HCT116 (cell line): ENCODE measurements at regions not wholly inside any gene's neighbourhood (a gene's known extent, or its start where the extent isn't known, plus 50 kb on each side); places are given as distances from the start of the nearest gene placed in this dataset.

Experiments used
- ATAC-seq: fragments of 200-7000 bp; cut with Tn5 transposase; 2 replicates; pipeline ENCODE4 v1.9.1; 2020; ENCODE audit warnings: mild to moderate bottlenecking, moderate library complexity
- BruUV-seq: library from RNA; stranded (reverse); fragments of 400-500 nt; replicated peaks from 2 replicates; lab custom pipeline; 2021; lab: Mats Ljungman, UMichigan
- CTCF ChIA-PET: fragments of 300-600 bp; sonication (Branson Sonifier 250); formaldehyde crosslinking; loops from one replicate; lab custom pipeline; 2021; ENCODE audit warnings: antibody characterized with exemption; lab: Charles Lee
- POLR2A ChIA-PET: fragments of 300-600, 350-600 bp; sonication (Branson Sonifier 250); formaldehyde crosslinking; loops from one replicate; lab custom pipeline; 2021; ENCODE audit warnings: antibody characterized with exemption; lab: Charles Lee
- RAD21 ChIA-PET, 2 experiments: fragments of 300-600 bp; sonication (Branson Sonifier 250); formaldehyde crosslinking; loops; one replicate each; lab custom pipeline; 2023; ENCODE audit warnings: low total read pairs in 2 of 2; ENCODE audit not compliant: uncharacterized antibody in 2 of 2, unreplicated experiment in 2 of 2, low non-redundant PET in 1 of 2; lab: Charles Lee
- DNase-seq: peaks from one replicate; pipeline ENCODE4 v3.0.0-alpha.2; 2010; ENCODE audit warnings: low read depth, low spot score
- H2AFZ ChIP-seq: fragments of 200-600 bp; shearing (Covaris generic), sonication (generic); 2 replicates; pipeline ENCODE4 v1.6.1; 2017; ENCODE audit warnings: low read depth, mixed run types, mixed read lengths, antibody characterized with exemption, low read length; ENCODE audit not compliant: poor library complexity, severe bottlenecking
- H3K27ac ChIP-seq: 2 replicates; pipeline ENCODE4 v1.5.1; 2012; ENCODE audit warnings: low read depth, low read length
- H3K27me3 ChIP-seq: fragments of 200-600 bp; sonication (generic); 2 replicates; pipeline ENCODE4 v1.6.1; 2016; ENCODE audit warnings: mixed run types, low read length, mixed read lengths; ENCODE audit not compliant: insufficient read depth
- H3K36me3 ChIP-seq, 2 experiments: fragments of 200-500 bp in 1 of 2; fragments of 200-600 bp in 1 of 2; sonication (Bioruptor generic) in 1 of 2; sonication (generic) in 1 of 2; 2 replicates each; pipeline versions ENCODE4 v1.5.1 to v1.6.1; 2014 to 2016; ENCODE audit warnings: low read length in 2 of 2, inconsistent platforms in 1 of 2, mixed read lengths in 1 of 2, mixed run types in 1 of 2; ENCODE audit not compliant: insufficient read depth in 2 of 2, control insufficient read depth in 1 of 2
- H3K4me1 ChIP-seq, 2 experiments: fragments of 200-600 bp in 1 of 2; sonication (generic) in 1 of 2; 2 replicates each; pipeline versions ENCODE4 v1.5.1 to v1.6.1; 2012 to 2017; ENCODE audit warnings: low read length in 2 of 2, inconsistent platforms in 1 of 2, mild to moderate bottlenecking in 1 of 2, mixed read lengths in 1 of 2, mixed run types in 1 of 2, moderate library complexity in 1 of 2; ENCODE audit not compliant: insufficient read depth in 2 of 2, control insufficient read depth in 1 of 2
- H3K4me2 ChIP-seq: fragments of 200-600 bp; sonication (generic); 2 replicates; pipeline ENCODE4 v1.6.1; 2017; ENCODE audit warnings: mixed run types, low read length, mixed read lengths
- H3K4me3 ChIP-seq, 2 experiments: fragments of 200-600 bp in 1 of 2; sonication (generic) in 1 of 2; replicated peaks in 1 of 2; 2 replicates each; pipeline ENCODE4 v1.5.1; 2011 to 2016; ENCODE audit warnings: low read length in 2 of 2, control low read depth in 1 of 2, low read depth in 1 of 2, mild to moderate bottlenecking in 1 of 2, mixed read lengths in 1 of 2, mixed run types in 1 of 2
- H3K79me2 ChIP-seq: fragments of 200-600 bp; sonication (generic); 2 replicates; pipeline ENCODE4 v1.6.1; 2017; ENCODE audit warnings: mild to moderate bottlenecking, mixed run types, low read length, moderate library complexity, mixed read lengths; ENCODE audit not compliant: insufficient read depth
- H3K9ac ChIP-seq: fragments of 200-600 bp; sonication (generic); 2 replicates; pipeline ENCODE4 v1.6.1; 2016; ENCODE audit warnings: low read length, mixed read lengths
- H3K9me2 ChIP-seq: fragments of 200-600 bp; sonication (generic), shearing (Covaris generic); 2 replicates; pipeline ENCODE4 v1.6.1; 2017; ENCODE audit warnings: mixed run types, mild to moderate bottlenecking, moderate library complexity; ENCODE audit not compliant: insufficient read depth
- H3K9me3 ChIP-seq, 2 experiments: fragments of 200-500 bp in 1 of 2; fragments of 200-600 bp in 1 of 2; sonication (Bioruptor generic) in 1 of 2; sonication (generic) in 1 of 2; 2 replicates each; pipeline ENCODE4 v1.6.1; 2014 to 2017; ENCODE audit warnings: low read length in 2 of 2, mixed read lengths in 2 of 2, inconsistent platforms in 1 of 2, low read depth in 1 of 2, mild to moderate bottlenecking in 1 of 2, mixed run types in 1 of 2, moderate library complexity in 1 of 2; ENCODE audit not compliant: control insufficient read depth in 1 of 2, insufficient read depth in 1 of 2
- H4K20me1 ChIP-seq: fragments of 200-600 bp; sonication (generic), shearing (Covaris generic); 2 replicates; pipeline ENCODE4 v1.6.1; 2017; ENCODE audit warnings: mixed run types, mild to moderate bottlenecking, moderate library complexity; ENCODE audit not compliant: insufficient read depth
- CBX3 ChIP-seq: IDR thresholded peaks from 2 replicates; pipeline ENCODE4 v1.6.1; 2012; ENCODE audit warnings: low read depth
- CEBPB ChIP-seq: IDR thresholded peaks from 2 replicates; pipeline ENCODE4 v1.6.1; 2012; ENCODE audit warnings: low read depth
- EGR1 ChIP-seq: IDR thresholded peaks from 2 replicates; pipeline ENCODE4 v1.6.1; 2012; ENCODE audit warnings: low read depth
- EZH2 ChIP-seq: fragments of 200-600 bp; sonication (generic); IDR thresholded peaks from 2 replicates; pipeline ENCODE4 v1.6.1; 2017; ENCODE audit warnings: antibody characterized with exemption, mixed run types
- EZH2phosphoT487 ChIP-seq: fragments of 200-600 bp; IDR thresholded peaks from 2 replicates; pipeline ENCODE4 v1.6.1; 2018; ENCODE audit warnings: antibody characterized with exemption, borderline replicate concordance
- JUND ChIP-seq: IDR thresholded peaks from 2 replicates; pipeline ENCODE4 v1.6.1; 2012
- MAX ChIP-seq: IDR thresholded peaks from 2 replicates; pipeline ENCODE4 v1.6.1; 2012
- POLR2A ChIP-seq: IDR thresholded peaks from 2 replicates; pipeline ENCODE4 v1.7.0; 2011; ENCODE audit warnings: borderline replicate concordance; ENCODE audit not compliant: insufficient read depth, insufficient read length; ENCODE audit errors: extremely low read depth
- RAD21 ChIP-seq: IDR thresholded peaks from 2 replicates; pipeline ENCODE4 v1.6.1; 2012; ENCODE audit warnings: low read depth, mild to moderate bottlenecking
- SIN3A ChIP-seq: IDR thresholded peaks from 2 replicates; pipeline ENCODE4 v1.6.1; 2012; ENCODE audit warnings: low read depth
- SRF ChIP-seq: IDR thresholded peaks from 2 replicates; pipeline ENCODE4 v1.6.1; 2012; ENCODE audit warnings: low read depth
- TCF7L2 ChIP-seq: IDR thresholded peaks from 2 replicates; pipeline ENCODE4 v1.7.0; 2011; ENCODE audit warnings: borderline replicate concordance, inconsistent platforms; ENCODE audit not compliant: insufficient read depth, insufficient read length; ENCODE audit errors: extremely low read depth
- ZFX ChIP-seq: fragments of 450-650 bp; IDR thresholded peaks from 2 replicates; pipeline ENCODE4 v1.6.1; 2017
- ZNF274 ChIP-seq: fragments of 200-500 bp; sonication (Bioruptor generic); IDR thresholded peaks from 2 replicates; pipeline ENCODE4 v1.6.1; 2014; ENCODE audit warnings: mild to moderate bottlenecking, low read depth, low read length, inconsistent platforms
- intact Hi-C: fragments of 100-400 bp; cut with micrococcal nuclease; formaldehyde crosslinking; loops from 2 replicates; pipeline ENCODE4 v1.10.0; 2022

GRCh38 chr20:47876311-47877088, 91.2 kb upstream of the SULF2 start:
- Histone ChIP-seq H2AFZ (no peak overlapping the region), H3K9me3 (no peaks in the 10 kb centered on the region), H3K36me3 (no peaks in the 10 kb centered on the region), H3K9ac (no peak overlapping the region), H3K4me2 (no peak overlapping the region), H4K20me1 (no peaks in the 10 kb centered on the region), H3K9me2 (no peaks in the 10 kb centered on the region), H3K4me3 (no peak overlapping the region), H3K79me2 (no peaks in the 10 kb centered on the region), H3K27ac (no peak overlapping the region), H3K27me3 (peaks cover 6% of the 10 kb centered on the region; the same call in 1 of the 2 replicates), H3K4me1 (peaks cover 0 to 3% of the 10 kb centered on the region in 2 experiments; a peak in 1 of 4 replicates)
- ChIA-PET CTCF (no interaction called here), POLR2A (no interaction called here), RAD21 (no interaction called here)
- ATAC-seq (no peak), DNase-seq (no peak)
- BruUV-seq = no TSS peak
- intact Hi-C loops = no loop called here
- TF ChIP-seq ZFX (no peak), EZH2 (no peak), MAX (no peak), CEBPB (no peak), TCF7L2 (no peak), ZNF274 (no peak), RAD21 (no peak), SRF (no peak), EGR1 (no peak), EZH2phosphoT487 (no peak), JUND (no peak), SIN3A (no peak), POLR2A (no peak), CBX3 (no peak)
